ENCODE measurements at regions not wholly inside any gene's neighbourhood (a gene's known extent, or its start where the extent isn't known, plus 50 kb on each side); places are given as distances from the start of the nearest gene placed in this dataset.

DNA sequence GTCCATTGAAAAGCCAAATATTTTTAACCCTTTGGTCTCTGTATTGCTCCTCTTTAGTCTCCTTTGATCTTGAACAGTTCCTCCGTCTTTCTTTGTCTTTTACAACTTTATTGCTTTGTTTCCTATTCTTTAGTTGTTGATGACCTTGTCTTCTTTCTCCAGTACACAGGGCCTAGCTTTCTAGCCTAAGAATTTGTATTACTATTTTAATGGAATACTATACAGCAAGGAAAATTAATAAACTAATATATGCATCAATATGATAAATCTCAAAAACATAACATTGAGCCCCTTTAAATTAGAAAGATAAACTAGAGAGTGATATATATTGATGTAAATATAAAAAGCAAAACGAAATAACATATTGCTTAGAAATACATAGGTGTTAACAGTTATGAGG is 88.7 kb downstream of the NR1D2 start:
- Histone ChIP-seq H3K4me1 (ENCODE audit: control insufficient read depth, insufficient read depth, low read length) (no peaks in the 10 kb centered on the region), H3K27ac (ENCODE audit: low read length) (no peak overlapping the region), H3K9me3 (ENCODE audit: control insufficient read depth, insufficient read depth, low read depth, low read length) (no peaks in the 10 kb centered on the region), H3K36me3 (ENCODE audit: control insufficient read depth, insufficient read depth, low read length) (no peaks in the 10 kb centered on the region), H3K4me3 (ENCODE audit: low read depth in 2 of 2, low read length in 2 of 2) (no peak overlapping the region), H3K27me3 (ENCODE audit: control insufficient read depth, insufficient read depth, low read length) (no peaks in the 10 kb centered on the region; the same call in 1 of the 2 replicates)
- DNase-seq (ENCODE audit: low read depth, low spot score) (no peak), ATAC-seq (no peak)
- POLR2A ChIA-PET: no interaction called here
- intact Hi-C loops (cut with micrococcal nuclease; ENCODE audit: unreplicated experiment) (no loop called here), in situ Hi-C loops (cut with HindIII; ENCODE audit: low pct_unique_long_range_greater_than_20kb, low sequenced_read_pairs) (no loop called here)
- TF ChIP-seq SIN3A (IDR thresholded peaks at IDR 0.05; ENCODE audit: borderline replicate concordance, insufficient read depth, low read depth, low read length) (no peak), TCF7L2 (IDR thresholded peaks at IDR 0.05; ENCODE audit: low read depth, low read length) (no peak)
- BruUV-seq (replicated peaks): no TSS peak
- CTCF ChIA-PET: no interaction called here

DNA sequence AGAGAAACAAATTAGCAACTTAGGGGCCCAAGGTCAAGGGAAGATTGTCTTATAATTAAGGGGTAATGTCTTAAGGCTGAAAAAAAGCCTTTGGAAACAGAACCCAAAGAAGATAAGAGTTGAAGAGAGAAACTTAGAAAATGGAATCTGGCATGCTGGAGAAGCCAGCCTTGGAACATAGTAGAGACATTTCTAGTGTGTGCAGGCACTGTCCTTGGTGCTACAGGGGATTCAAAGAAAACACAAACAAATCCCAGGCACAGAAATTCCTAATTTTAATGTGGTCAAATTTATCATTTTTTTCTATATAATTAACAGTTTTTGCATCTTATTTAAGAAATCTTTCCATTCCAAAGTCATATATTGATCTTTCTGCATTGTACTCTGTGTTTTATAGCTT is 89.4 kb downstream of the NR1D2 start:
- H3K4me3 ChIP-seq (ENCODE audit: low read depth in 2 of 2, low read length in 2 of 2): no peak overlapping the region
- TF ChIP-seq, protein P1, sequence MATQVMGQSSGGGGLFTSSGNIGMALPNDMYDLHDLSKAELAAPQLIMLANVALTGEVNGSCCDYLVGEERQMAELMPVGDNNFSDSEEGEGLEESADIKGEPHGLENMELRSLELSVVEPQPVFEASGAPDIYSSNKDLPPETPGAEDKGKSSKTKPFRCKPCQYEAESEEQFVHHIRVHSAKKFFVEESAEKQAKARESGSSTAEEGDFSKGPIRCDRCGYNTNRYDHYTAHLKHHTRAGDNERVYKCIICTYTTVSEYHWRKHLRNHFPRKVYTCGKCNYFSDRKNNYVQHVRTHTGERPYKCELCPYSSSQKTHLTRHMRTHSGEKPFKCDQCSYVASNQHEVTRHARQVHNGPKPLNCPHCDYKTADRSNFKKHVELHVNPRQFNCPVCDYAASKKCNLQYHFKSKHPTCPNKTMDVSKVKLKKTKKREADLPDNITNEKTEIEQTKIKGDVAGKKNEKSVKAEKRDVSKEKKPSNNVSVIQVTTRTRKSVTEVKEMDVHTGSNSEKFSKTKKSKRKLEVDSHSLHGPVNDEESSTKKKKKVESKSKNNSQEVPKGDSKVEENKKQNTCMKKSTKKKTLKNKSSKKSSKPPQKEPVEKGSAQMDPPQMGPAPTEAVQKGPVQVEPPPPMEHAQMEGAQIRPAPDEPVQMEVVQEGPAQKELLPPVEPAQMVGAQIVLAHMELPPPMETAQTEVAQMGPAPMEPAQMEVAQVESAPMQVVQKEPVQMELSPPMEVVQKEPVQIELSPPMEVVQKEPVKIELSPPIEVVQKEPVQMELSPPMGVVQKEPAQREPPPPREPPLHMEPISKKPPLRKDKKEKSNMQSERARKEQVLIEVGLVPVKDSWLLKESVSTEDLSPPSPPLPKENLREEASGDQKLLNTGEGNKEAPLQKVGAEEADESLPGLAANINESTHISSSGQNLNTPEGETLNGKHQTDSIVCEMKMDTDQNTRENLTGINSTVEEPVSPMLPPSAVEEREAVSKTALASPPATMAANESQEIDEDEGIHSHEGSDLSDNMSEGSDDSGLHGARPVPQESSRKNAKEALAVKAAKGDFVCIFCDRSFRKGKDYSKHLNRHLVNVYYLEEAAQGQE (IDR thresholded peaks at IDR 0.05; ENCODE audit: insufficient read depth in 1 of 2, low read depth in 2 of 2, low read length in 1 of 2): peak in 1 of 2 experiments; percentile 60; a peak in 2 of 4 replicates
- no peak for TF ChIP-seq POLR2AphosphoS5 (IDR thresholded peaks at IDR 0.05; ENCODE audit: low read depth, low read length)
- TF ChIP-seq TCF7L2 (IDR thresholded peaks at IDR 0.05; ENCODE audit: low read depth, low read length): no peak
- ChIA-PET CTCF (no interaction called here), POLR2A (no interaction called here)
- H3K27ac ChIP-seq (ENCODE audit: low read length): no peak overlapping the region
- no peaks in the 10 kb centered on the region; the same call in 1 of the 2 replicates for H3K27me3 ChIP-seq (ENCODE audit: control insufficient read depth, insufficient read depth, low read length)
- no peaks in the 10 kb centered on the region for H3K36me3 ChIP-seq (ENCODE audit: control insufficient read depth, insufficient read depth, low read length)
- ATAC-seq (no peak), DNase-seq (ENCODE audit: low read depth, low spot score) (no peak)
- no TSS peak for BruUV-seq (replicated peaks)
- in situ Hi-C loops (cut with HindIII; ENCODE audit: low pct_unique_long_range_greater_than_20kb, low sequenced_read_pairs) (no loop called here), intact Hi-C loops (cut with micrococcal nuclease; ENCODE audit: unreplicated experiment) (no loop called here)
- H3K4me1 ChIP-seq (ENCODE audit: control insufficient read depth, insufficient read depth, low read length): no peaks in the 10 kb centered on the region
- H3K9me3 ChIP-seq (ENCODE audit: control insufficient read depth, insufficient read depth, low read depth, low read length): no peaks in the 10 kb centered on the region

DNA sequence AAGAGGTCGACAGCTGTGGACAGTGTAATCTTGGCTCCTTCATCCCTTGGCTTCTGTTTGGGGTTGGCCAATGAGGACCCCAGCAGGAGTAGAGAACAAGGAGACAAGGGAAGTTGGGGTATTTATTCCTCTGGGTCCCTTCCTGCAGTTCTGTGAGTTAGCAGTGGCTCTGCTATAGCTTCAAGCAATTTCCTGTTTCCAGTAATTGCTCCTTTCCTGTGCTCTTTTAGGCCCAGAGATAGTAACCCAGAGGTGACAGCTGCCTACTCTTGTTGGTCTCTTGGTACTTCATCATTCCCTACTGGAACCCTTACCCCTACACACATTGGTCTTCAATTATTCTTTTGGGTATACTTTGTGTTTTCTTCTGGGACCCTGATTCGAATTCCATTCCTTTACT is 92.9 kb downstream of the NR1D2 start:
- intact Hi-C loops (cut with micrococcal nuclease; ENCODE audit: unreplicated experiment) (no loop called here), in situ Hi-C loops (cut with HindIII; ENCODE audit: low pct_unique_long_range_greater_than_20kb, low sequenced_read_pairs) (no loop called here)
- TF ChIP-seq TCF7L2 (IDR thresholded peaks at IDR 0.05; ENCODE audit: low read depth, low read length): no peak
- Histone ChIP-seq H3K4me3 (ENCODE audit: low read depth in 2 of 2, low read length in 2 of 2) (no peak overlapping the region), H3K4me1 (ENCODE audit: control insufficient read depth, insufficient read depth, low read length) (no peaks in the 10 kb centered on the region), H3K27ac (ENCODE audit: low read length) (no peak overlapping the region), H3K9me3 (ENCODE audit: control insufficient read depth, insufficient read depth, low read depth, low read length) (no peaks in the 10 kb centered on the region), H3K36me3 (ENCODE audit: control insufficient read depth, insufficient read depth, low read length) (no peaks in the 10 kb centered on the region), H3K27me3 (ENCODE audit: control insufficient read depth, insufficient read depth, low read length) (no peaks in the 10 kb centered on the region)
- ChIA-PET POLR2A (no interaction called here), CTCF (no interaction called here)
- no peak for ATAC-seq
- BruUV-seq (replicated peaks): no TSS peak
- DNase-seq (ENCODE audit: low read depth, low spot score): no peak

DNA sequence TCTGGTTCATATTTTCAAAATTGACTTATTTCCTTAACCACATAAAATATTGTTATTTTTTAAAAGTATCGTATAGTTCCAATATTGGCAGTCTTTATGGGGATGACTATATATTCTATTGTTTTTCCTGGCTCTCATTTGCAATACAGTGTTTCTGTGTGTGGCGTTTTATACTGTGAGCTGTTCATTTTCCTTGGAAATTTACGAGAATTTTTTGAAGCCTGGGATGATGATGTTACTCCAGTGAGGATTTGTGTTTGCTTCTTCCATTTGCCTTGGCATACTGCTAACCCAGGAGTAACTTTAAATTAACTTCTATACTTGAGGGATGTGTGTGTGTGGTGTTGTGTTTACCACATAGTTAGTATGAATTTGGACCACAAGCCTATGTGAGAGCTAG is 95.2 kb downstream of the NR1D2 start:
- DNase-seq (ENCODE audit: low read depth, low spot score): no peak
- Histone ChIP-seq H3K27ac (ENCODE audit: low read length) (no peak overlapping the region), H3K9me3 (ENCODE audit: control insufficient read depth, insufficient read depth, low read depth, low read length) (no peaks in the 10 kb centered on the region), H3K4me3 (ENCODE audit: low read depth in 2 of 2, low read length in 2 of 2) (no peak overlapping the region), H3K36me3 (ENCODE audit: control insufficient read depth, insufficient read depth, low read length) (no peaks in the 10 kb centered on the region), H3K27me3 (ENCODE audit: control insufficient read depth, insufficient read depth, low read length) (no peaks in the 10 kb centered on the region), H3K4me1 (ENCODE audit: control insufficient read depth, insufficient read depth, low read length) (no peaks in the 10 kb centered on the region)
- TF ChIP-seq POLR2AphosphoS5 (IDR thresholded peaks at IDR 0.05; ENCODE audit: low read depth, low read length) (no peak), SIN3A (IDR thresholded peaks at IDR 0.05; ENCODE audit: borderline replicate concordance, insufficient read depth, low read depth, low read length) (no peak), TCF7L2 (IDR thresholded peaks at IDR 0.05; ENCODE audit: low read depth, low read length) (no peak)
- TF ChIP-seq, protein P1 (IDR thresholded peaks at IDR 0.05; ENCODE audit: insufficient read depth in 1 of 2, low read depth in 2 of 2, low read length in 1 of 2): no peak
- TF ChIP-seq, protein P2, sequence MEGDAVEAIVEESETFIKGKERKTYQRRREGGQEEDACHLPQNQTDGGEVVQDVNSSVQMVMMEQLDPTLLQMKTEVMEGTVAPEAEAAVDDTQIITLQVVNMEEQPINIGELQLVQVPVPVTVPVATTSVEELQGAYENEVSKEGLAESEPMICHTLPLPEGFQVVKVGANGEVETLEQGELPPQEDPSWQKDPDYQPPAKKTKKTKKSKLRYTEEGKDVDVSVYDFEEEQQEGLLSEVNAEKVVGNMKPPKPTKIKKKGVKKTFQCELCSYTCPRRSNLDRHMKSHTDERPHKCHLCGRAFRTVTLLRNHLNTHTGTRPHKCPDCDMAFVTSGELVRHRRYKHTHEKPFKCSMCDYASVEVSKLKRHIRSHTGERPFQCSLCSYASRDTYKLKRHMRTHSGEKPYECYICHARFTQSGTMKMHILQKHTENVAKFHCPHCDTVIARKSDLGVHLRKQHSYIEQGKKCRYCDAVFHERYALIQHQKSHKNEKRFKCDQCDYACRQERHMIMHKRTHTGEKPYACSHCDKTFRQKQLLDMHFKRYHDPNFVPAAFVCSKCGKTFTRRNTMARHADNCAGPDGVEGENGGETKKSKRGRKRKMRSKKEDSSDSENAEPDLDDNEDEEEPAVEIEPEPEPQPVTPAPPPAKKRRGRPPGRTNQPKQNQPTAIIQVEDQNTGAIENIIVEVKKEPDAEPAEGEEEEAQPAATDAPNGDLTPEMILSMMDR (IDR thresholded peaks at IDR 0.05): no peak
- ATAC-seq: no peak
- POLR2A ChIA-PET: no interaction called here
- intact Hi-C loops (cut with micrococcal nuclease; ENCODE audit: unreplicated experiment): no loop called here
- no TSS peak for BruUV-seq (replicated peaks)
- CTCF ChIA-PET: no interaction called here
- in situ Hi-C loops (cut with HindIII; ENCODE audit: low pct_unique_long_range_greater_than_20kb, low sequenced_read_pairs): no loop called here
